CD4-positive, alpha-beta T cell treated with Interleukin-2 at 100 ng/mL for 4 hours (primary cell): ENCODE measurements at regions not wholly inside any gene's neighbourhood (a gene's known extent, or its start where the extent isn't known, plus 50 kb on each side); places are given as distances from the start of the nearest gene placed in this dataset.
"Not testable (repeated sequence)": the region's sequence is repeated elsewhere in the genome, so short reads cannot be mapped to it uniquely, and the experiment has no call there.

ENCODE experiments used
- DNase-seq: peaks from one replicate; pipeline ENCODE4 v3.0.0-alpha.2; 2020; ENCODE audit warnings: low spot score

- no peak for DNase-seq
Observed at GRCh38 chr19:30871979-30872378, 477.3 kb downstream of the TSHZ3 start.

GRCh38 chr19:30870876-30871275 is 478.4 kb downstream of the TSHZ3 start:
- DNase-seq, result no peak

- DNase-seq, result no peak
Observed at GRCh38 chr19:30865511-30865910, 483.7 kb downstream of the TSHZ3 start.

DNA sequence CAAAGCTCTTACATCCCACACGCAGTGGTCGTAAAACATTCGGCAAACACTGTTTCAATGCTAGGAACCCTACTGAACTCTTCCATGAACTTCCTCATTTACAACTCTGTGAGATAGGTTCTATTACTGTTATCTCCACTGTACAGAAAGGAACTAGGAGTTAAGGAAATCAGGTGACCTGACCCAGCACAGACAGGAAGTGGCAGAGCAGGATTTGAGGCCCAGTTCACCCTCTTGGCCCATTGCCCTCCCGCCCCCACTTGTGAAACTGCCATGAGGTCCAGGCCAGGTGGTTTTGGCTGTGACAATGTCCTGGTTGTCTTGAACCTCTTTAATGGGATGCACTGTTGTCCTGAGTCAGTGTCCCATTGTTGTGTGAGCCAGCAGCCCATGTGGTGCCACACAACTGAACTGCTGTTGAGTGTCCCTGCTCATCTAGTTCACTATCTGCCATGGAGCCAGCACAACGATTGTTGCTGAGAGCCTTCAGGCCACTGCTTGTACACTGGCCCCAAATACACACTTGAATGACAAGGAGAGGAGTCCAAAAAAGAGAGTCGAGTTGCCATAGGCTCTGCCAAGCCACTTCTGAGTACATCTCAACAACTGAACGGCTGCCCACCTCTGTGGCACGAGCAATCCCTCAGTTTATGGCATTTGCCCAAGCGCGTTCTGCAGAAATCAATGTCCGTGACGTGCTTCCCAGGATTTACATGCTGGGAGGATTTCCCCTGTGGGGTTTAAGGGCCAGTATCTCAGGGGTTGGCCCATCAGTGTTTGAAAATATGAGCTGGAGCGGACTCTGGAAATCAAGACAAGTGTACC is 484.6 kb downstream of the TSHZ3 start:
- no peak for DNase-seq

GRCh38 chr19:30862876-30863275 is 486.4 kb downstream of the TSHZ3 start:
- DNase-seq, result no peak

DNA sequence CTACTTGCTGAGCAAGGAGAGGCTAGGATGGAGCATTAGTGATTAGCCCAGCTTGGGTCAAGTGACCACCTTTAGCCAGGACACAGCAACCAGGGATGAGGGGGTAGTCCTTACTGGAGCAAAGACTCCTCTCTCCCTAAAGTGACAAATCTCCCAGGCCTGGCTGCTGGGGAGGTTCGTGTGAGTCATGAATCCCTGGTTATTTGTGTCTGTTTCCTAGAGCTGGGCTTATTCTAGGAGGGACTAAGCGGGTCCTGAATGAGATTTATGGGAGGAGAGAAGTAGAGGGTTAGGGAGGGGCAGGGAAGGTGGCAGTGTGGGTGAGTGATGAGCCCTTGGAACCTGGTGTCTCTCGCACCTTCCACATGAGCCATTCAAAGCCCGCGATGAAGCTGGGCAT is 487.3 kb downstream of the TSHZ3 start:
- DNase-seq, result no peak

DNA sequence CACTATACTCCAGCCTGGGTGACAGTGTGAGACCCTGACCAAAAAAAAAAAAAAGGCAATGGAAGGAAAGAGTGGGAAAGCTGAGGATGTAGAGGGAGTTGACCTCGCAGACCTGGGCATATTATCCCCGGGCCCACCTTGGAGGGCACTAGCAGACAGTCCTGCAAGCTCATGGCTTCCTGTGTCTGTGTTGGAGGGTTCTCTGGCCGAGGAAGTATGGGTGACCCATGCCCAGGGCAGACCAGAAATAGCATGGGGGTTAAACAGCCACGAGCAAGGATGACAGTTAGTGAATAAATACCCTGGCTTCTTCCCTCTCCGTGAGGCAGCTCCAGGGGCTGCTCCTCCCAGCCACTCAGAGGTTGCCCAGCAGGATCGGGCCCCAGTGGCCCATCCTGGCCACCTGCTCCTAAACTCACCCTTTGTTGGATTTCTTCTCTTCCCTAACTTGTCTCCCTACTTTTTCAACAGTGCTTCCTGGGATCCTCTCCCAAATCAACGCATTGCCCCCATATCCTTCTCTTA is 485.8 kb downstream of the ZNF536 start:
- DNase-seq, result no peak

GRCh38 chr19:30857388-30857787 is 485.2 kb downstream of the ZNF536 start:
- DNase-seq, result no peak

GRCh38 chr19:30856786-30857185 is 484.6 kb downstream of the ZNF536 start:
- DNase-seq, result no peak

DNA sequence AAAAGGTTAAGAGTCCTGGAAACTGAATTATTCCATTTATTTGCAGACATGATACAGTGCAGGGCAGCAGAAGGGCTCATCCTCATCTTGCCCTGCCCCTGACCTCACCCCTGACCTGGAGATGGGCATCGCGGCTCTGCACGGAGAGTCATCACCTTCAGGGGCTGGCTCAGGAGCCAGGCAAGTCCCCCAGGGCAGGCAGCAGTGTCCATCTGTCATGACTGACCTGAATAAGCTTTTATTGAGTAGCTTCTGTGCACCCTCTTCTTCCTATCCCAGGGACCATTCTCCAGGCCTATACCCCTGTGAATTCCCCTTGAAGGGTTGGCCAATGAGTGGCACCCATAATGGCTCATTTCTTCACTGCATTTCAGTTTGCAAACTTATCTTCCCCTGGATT is 484.2 kb downstream of the ZNF536 start:
- no peak for DNase-seq

- no peak for DNase-seq
Observed at GRCh38 chr19:30855442-30855841, 483.3 kb downstream of the ZNF536 start.

DNA sequence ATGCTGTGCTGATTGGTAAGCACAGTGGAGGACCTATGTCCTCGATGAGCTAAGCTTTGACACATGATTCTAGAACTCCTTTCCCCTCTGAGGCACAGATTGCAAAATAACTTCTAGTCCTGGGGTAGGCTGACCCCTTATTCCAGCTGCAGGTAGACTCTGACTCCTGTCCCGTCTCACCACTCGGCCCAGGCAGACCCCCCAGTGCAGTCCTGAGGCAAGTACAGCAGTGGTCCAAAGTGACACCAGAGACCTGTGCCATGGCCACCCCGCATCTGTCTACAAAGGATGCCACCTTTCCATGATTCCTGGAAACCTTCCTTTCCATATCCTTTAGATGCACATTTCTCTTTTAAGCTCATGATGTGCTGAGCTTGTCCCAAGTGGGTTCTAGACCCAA is 482.5 kb downstream of the ZNF536 start:
- DNase-seq, result no peak

DNA sequence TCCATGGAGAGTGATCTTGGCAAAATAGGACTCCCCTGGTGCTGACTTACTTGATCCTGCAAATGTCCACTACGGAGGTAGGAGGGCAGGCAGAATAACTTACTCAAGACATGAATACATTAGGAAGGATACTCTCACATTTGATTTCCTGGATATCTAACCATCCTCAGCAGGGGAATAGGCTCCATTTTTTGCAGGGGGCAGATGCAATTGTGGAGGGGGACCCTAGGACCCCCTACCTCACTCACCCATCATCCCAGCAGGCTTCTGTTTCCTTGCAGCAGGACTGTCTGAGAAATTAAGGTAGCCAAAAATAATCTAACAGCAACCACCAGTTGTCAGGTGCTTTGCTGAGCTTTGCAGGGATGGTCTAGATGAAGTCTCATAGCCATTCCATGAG is 482.0 kb downstream of the ZNF536 start:
- DNase-seq, result no peak

DNA sequence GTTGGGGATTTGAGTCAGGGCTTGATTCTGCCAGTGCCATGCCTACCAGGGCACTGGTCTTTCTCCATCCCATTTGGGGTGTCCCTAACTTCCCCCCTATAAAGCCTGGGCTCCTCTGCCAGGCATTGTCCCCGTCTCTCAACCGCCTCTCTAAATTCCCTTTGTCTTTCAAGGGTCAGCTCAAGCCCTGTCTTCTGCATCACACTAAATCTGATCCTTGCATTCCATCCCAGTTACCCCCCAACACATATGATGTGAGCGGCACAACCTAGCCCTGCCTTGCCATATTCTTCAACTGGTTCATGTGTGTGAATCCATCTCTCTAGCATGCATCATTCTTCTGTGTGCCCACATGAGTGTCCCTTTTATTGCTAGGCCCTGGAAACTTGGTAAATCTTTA is 480.9 kb downstream of the ZNF536 start:
- no peak for DNase-seq

- DNase-seq, result no peak
Observed at GRCh38 chr19:30852168-30852567, 480.0 kb downstream of the ZNF536 start.

- DNase-seq, result no peak
Observed at GRCh38 chr19:30851646-30852045, 479.5 kb downstream of the ZNF536 start.

GRCh38 chr19:30848636-30849425 is 476.6 kb downstream of the ZNF536 start:
- DNase-seq, result no peak

DNA sequence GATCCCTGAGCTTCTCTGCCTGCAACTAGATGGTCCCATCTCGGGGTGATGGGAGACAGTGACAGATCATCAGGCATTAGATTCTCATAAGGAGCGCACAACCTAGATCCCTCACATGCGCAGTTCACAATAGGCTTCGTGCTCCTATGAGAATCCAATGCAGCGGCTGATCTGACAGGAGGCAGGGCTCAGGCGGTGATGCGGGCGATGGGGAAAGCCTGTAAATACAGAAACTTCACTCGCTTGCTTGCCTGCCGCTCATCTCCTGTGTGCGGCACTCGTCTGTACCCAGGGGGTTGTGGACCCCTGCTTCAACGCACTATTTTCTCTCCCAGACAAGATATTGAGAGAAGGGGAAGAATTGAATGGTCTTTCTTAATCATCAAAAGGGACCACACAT is 473.9 kb downstream of the ZNF536 start:
- DNase-seq, result no peak

DNA sequence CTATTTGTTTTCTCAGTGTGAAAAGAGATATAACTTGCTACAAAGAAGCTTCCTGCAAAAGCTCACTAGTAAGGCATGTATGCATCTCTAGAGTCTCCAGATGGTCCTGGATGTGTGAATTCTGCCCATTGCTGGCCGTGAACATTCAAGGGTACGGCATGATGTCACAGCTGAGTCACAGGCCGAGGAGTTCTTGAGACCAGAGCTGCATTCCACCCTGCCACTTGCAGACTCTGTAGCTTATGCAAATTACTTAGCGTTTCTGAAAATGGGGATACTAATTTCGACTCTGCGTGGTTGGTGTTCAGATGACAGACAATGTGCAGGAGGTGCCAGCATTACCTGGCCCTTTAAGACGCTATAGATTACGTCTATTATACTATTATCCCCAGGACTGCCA is 470.7 kb downstream of the ZNF536 start:
- no peak for DNase-seq

DNA sequence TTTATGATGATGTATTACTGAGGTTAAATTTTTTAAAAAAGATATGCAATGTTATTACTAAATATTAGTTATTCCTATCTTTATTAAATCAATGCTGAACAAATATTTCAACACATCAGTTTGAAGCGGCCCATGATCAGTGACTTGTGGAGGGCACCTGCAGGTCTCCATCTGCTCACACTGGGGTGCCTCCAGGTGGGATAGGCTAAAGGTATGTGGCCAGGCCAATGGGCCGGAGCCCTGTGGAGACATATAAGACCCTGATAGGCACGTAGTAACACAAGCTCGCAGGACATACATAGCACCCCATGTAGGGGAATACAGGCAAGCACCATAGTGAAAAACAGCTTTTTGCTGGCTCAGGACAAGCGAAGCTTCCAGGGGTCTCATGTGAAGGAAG is 469.8 kb downstream of the ZNF536 start:
- DNase-seq, result no peak

GRCh38 chr19:30830875-30831274 is 458.7 kb downstream of the ZNF536 start:
- DNase-seq, result no peak

- not testable (repeated sequence) for DNase-seq
Observed at GRCh38 chr19:30825505-30825904, 453.3 kb downstream of the ZNF536 start.

- DNase-seq, result no peak
Observed at GRCh38 chr19:30824809-30825208, 452.6 kb downstream of the ZNF536 start.
